Gastrocnemius medialis (tissue), 4 donors: ENCODE measurements at regions not wholly inside any gene's neighbourhood (a gene's known extent, or its start where the extent isn't known, plus 50 kb on each side); places are given as distances from the start of the nearest gene placed in this dataset.

Source experiments
- ATAC-seq, 2 donors: fragments of 150-250 bp; one replicate each; pipeline ENCODE4 v1.9.1; 2016
- DNase-seq, 2 donors: peaks; one replicate each; pipeline ENCODE4 v3.0.0-alpha.2; 2019
- H3K27ac ChIP-seq, 4 donors: fragments of 200-600 bp; sonication (generic); 1 replicate in 1 of 4; 2 replicates in 3 of 4; pipeline ENCODE4 v1.5.1; 2016 to 2018; ENCODE audit warnings: mild to moderate bottlenecking in 2 of 4, moderate library complexity in 1 of 4
- H3K27me3 ChIP-seq, 3 donors: fragments of 200-600 bp; sonication (generic) in 2 of 3; 1 replicate in 1 of 3; 2 replicates in 2 of 3; pipeline versions ENCODE4 v1.5.1 to v1.6.0; 2016 to 2019; ENCODE audit warnings: mild to moderate bottlenecking in 1 of 3, moderate library complexity in 1 of 3
- H3K36me3 ChIP-seq, 2 donors: fragments of 200-600 bp; sonication (generic) in 1 of 2; one replicate each; pipeline ENCODE4 v1.5.1; 2017 to 2018
- H3K4me1 ChIP-seq, 2 donors: fragments of 200-600 bp; sonication (generic) in 1 of 2; one replicate each; pipeline ENCODE4 v1.5.1; 2016 to 2017; ENCODE audit warnings: mild to moderate bottlenecking in 2 of 2
- H3K4me3 ChIP-seq, 4 donors: fragments of 200-600 bp; sonication (generic) in 3 of 4; 1 replicate in 1 of 4; 2 replicates in 3 of 4; pipeline ENCODE4 v1.5.1; 2016 to 2019; ENCODE audit warnings: mild to moderate bottlenecking in 2 of 4
- H3K9me3 ChIP-seq, 3 donors: fragments of 200-600 bp; sonication (generic) in 2 of 3; 1 replicate in 1 of 3; 2 replicates in 2 of 3; pipeline ENCODE4 v1.5.1; 2016 to 2019
- CTCF ChIP-seq, 5 experiments: fragments of 450-650 bp in 3 of 5; fragments of 200-600 bp in 2 of 5; sonication (generic) in 2 of 5; IDR thresholded peaks in 4 of 5; conservative IDR thresholded peaks in 1 of 5; 1 replicate in 4 of 5; 2 replicates in 1 of 5; pipeline ENCODE4 v1.5.1; 2016 to 2019; ENCODE audit warnings: antibody characterized with exemption in 5 of 5, mild to moderate bottlenecking in 3 of 5, moderate library complexity in 3 of 5
- POLR2A ChIP-seq, 2 donors: fragments of 450-650 bp; IDR thresholded peaks; one replicate each; pipeline ENCODE4 v1.6.1; 2017; ENCODE audit warnings: antibody characterized with exemption in 2 of 2, mild to moderate bottlenecking in 2 of 2, moderate library complexity in 2 of 2
- in situ Hi-C, 4 donors: fragments of 200-750 bp; cut with MboI; loops; one replicate each; pipeline versions ENCODE4 v1.15.0 to v1.8.0; 2017; ENCODE audit warnings: low sequenced_read_pairs in 4 of 4
- intact Hi-C: fragments of 100-400 bp; cut with DNase I; formaldehyde crosslinking; loops from one replicate; pipeline ENCODE4 v1.15.1; 2023; ENCODE audit warnings: low total_unique reads

GRCh38 chr4:71201817-71202576, 136.8 kb upstream of the SLC4A4 start:
- Histone ChIP-seq H3K36me3 (no peaks in the 10 kb centered on the region), H3K9me3 (no peaks in the 10 kb centered on the region), H3K4me3 (no peak overlapping the region), H3K27me3 (no peaks in the 10 kb centered on the region), H3K27ac (no peak overlapping the region), H3K4me1 (no peaks in the 10 kb centered on the region)
- no peak for TF ChIP-seq CTCF (IDR thresholded peaks at IDR 0.05 in 4 of 5, conservative IDR thresholded peaks at IDR 0.05 in 1 of 5)
- TF ChIP-seq POLR2A (IDR thresholded peaks at IDR 0.05): no peak
- intact Hi-C loops (no loop called here), in situ Hi-C loops (loop anchor here in 1 of 4 donors (25.0 kb wide), 1 partner anchor 360 kb away; no protein-coding TSS in a partner anchor)
- ATAC-seq (no peak), DNase-seq (no peak)

- TF ChIP-seq CTCF (IDR thresholded peaks at IDR 0.05 in 4 of 5, conservative IDR thresholded peaks at IDR 0.05 in 1 of 5) (no peak), POLR2A (IDR thresholded peaks at IDR 0.05) (no peak)
- intact Hi-C loops (no loop called here), in situ Hi-C loops (loop anchor here in 1 of 4 donors (25.0 kb wide), 1 partner anchor 360 kb away; no protein-coding TSS in a partner anchor)
- no peaks in the 10 kb centered on the region for H3K27me3 ChIP-seq
- no peaks in the 10 kb centered on the region for H3K36me3 ChIP-seq
- no peaks in the 10 kb centered on the region for H3K4me1 ChIP-seq
- ATAC-seq: no peak
- no peak for DNase-seq
- H3K4me3 ChIP-seq: no peak overlapping the region
- no peak overlapping the region for H3K27ac ChIP-seq
- H3K9me3 ChIP-seq: no peaks in the 10 kb centered on the region
Observed at GRCh38 chr4:71202705-71203104, 136.1 kb upstream of the SLC4A4 start.

GRCh38 chr4:71204056-71204455, 134.8 kb upstream of the SLC4A4 start:
- Histone ChIP-seq H3K4me1 (peaks cover 0 to 2% of the 10 kb centered on the region in 2 donors), H3K9me3 (no peaks in the 10 kb centered on the region), H3K36me3 (no peaks in the 10 kb centered on the region), H3K4me3 (no peak overlapping the region), H3K27me3 (no peaks in the 10 kb centered on the region), H3K27ac (no peak overlapping the region)
- in situ Hi-C loops (loop anchor here in 1 of 4 donors (25.0 kb wide), 1 partner anchor 358 kb away; no protein-coding TSS in a partner anchor), intact Hi-C loops (no loop called here)
- no peak for ATAC-seq
- DNase-seq: no peak
- TF ChIP-seq POLR2A (IDR thresholded peaks at IDR 0.05) (no peak), CTCF (IDR thresholded peaks at IDR 0.05 in 4 of 5, conservative IDR thresholded peaks at IDR 0.05 in 1 of 5) (no peak)

GRCh38 chr4:71206763-71207162, 132.1 kb upstream of the SLC4A4 start:
- in situ Hi-C loops (loop anchor here in 1 of 4 donors (25.0 kb wide), 1 partner anchor 356 kb away; no protein-coding TSS in a partner anchor), intact Hi-C loops (no loop called here)
- Histone ChIP-seq H3K27me3 (no peaks in the 10 kb centered on the region), H3K4me3 (no peak overlapping the region), H3K4me1 (peaks cover 0 to 7% of the 10 kb centered on the region in 2 donors), H3K27ac (no peak overlapping the region), H3K36me3 (no peaks in the 10 kb centered on the region), H3K9me3 (no peaks in the 10 kb centered on the region)
- DNase-seq (no peak), ATAC-seq (no peak)
- no peak for TF ChIP-seq CTCF (IDR thresholded peaks at IDR 0.05 in 4 of 5, conservative IDR thresholded peaks at IDR 0.05 in 1 of 5)
- no peak for TF ChIP-seq POLR2A (IDR thresholded peaks at IDR 0.05)
